ENCODE measurements at regions not wholly inside any gene's neighbourhood (a gene's known extent, or its start where the extent isn't known, plus 50 kb on each side); places are given as distances from the start of the nearest gene placed in this dataset.

DNA sequence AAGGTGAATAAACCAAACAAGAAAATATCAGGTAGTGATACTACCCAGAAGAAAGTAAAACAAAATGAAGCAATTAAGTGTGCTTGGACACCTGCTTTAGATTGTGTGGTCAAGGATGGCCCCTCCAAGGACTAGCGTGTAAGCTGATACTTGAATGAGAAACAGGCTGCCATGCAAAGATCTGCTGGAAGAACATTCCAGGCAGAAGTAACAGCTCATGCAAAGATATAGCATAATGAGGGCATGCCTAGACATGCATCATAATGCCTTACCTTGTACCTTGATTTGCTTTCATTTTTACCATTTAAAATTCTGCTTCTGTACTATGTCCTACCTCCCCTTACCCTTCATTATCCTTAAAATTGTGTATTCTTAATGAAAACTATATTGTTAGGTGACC, 74.8 kb upstream of the HDAC9 start:
- no peak for FAIRE-seq

DNA sequence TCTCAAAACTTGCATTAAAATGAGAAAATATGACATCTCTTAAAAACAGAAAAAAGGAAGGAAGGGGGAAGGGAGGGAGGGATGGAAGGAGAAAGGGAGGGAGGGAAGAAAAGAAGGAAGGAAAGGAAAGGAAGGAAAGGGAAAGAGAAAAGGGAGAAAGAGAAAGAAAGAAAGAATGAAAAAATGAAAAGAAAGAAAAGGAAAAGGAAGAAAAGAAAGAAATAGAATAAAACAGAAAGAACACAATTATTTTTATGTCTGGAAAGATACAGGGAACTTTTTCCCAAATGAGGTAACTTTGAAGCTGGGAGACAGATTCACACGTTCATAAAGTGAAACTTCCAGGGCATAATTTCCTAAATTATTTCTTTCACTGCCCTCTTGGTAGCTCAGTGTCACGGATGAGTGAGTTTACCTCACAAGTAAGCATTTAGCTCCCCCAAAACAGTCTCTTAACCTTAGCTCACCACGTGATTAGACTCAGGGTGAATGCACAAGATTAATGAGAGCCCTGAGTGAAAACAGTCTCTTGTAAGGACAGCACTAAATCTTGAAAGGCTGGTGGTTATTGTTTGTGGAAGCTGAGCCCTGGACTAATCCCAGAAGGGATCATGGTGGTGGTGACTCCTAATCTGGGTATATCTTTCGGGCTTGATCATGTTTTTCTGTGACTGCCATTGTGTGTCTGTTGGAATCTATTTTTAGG, 74.1 kb upstream of the HDAC9 start:
- FAIRE-seq: no peak

DNA sequence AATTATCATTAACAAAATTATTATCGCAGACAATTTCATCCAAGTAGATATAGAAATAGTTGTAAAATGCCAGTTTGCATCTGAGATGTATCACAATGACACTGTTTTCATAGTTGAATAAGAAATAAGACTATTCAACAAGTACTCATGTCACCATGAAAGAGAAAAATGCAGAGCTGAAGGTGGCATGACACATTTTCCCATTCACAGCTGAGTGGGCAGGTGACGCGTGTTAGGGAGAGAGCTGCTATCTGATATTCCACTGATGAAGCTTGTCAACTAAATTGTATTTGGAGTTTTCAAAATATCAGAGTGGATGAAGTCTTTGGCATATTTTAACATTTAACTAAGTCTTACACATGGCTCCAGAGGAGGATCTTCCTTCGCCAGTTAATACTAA, 70.3 kb upstream of the HDAC9 start:
- no peak for FAIRE-seq

- no peak for FAIRE-seq
Observed at GRCh38 chr7:18425838-18426445, 69.6 kb upstream of the HDAC9 start.

DNA sequence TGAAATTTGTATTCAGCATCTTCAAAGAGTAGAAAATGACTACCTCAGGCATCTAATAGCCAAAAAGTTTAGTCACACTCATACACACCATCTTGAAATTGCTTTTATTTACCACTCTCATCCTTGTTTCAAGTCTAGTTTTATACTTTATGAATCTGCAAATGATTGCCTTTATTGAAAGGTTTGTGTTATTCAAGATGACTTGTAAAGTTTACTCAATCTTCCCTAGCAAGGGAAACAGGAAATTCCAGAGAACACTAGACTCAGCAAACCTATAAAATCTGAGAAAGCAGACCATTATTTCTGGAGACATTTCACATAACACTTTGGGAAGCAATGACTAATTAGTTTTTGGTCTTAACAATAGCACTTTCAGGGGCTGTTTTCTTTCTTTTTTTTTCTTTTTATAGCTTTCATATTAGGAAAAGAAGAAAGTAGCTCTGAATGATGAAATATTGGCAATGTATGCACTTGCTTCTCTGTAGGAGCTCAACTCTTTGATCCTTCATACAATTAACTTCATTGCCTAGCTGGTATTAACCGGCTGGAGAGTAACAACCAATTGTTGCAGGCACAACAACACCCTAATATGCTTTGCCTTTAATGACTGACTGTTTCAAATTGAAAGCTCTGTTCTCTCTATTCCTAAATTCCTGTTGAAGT, 68.9 kb upstream of the HDAC9 start:
- FAIRE-seq: no peak

DNA sequence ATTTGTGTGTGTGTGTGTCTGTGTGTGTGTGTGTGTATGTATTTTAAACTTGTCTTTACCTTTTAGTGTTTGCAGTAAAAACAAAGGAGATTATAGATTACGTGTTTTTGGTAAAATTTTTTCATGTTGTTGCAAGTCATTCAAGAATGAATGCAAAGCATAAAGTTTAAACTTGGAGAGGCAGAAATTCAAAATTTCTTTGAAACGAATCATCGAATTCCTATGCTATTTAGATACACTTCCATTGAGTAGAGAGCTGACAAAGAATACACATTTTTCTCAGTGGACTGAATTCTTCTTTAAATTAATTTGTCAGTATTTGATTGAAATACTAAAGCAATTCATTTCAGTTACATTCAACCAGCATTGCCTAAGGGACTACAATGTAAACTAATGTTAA, 66.0 kb upstream of the HDAC9 start:
- no peak for FAIRE-seq

DNA sequence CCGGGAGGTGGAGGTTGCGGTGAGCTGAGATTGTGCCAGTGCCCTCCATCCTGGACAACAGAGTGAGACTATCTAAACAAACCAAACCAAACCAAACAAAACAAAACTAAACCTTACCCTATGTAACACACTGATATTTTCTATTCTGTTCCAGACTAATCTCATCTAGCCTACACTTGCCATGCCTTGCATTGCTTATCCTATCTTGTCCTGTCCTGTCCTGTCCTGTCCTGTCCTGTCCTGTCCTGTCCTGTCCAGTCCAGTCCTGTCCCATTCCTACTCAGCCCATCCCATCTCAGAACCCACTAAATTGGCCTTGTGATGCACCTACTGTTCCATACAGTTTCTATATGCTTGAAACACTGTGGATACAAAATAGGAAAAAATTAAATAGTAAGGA, 64.7 kb upstream of the HDAC9 start:
- FAIRE-seq: no peak

DNA sequence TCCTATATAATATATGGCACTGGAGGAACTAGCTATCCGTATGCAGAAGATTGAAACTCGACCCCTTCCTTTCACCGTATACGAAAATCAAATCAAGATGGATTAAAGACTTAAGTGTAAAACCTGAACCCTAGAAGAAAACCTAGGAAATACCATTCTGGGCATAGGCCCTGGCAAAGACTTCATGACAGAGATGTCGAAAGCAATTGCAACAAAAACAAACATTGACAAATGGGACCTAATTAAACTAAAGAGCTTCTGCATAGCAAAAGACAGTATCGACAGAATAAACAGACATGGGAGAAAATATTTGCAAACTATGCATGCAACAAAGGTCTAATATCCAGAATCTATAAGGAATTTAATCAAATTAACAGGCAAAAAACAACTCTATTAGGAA, 61.4 kb upstream of the HDAC9 start:
- no peak for FAIRE-seq

GRCh38 chr7:18437101-18437500, 58.4 kb upstream of the HDAC9 start:
- no peak for FAIRE-seq

- FAIRE-seq: no peak
Observed at GRCh38 chr7:18440934-18441333, 54.6 kb upstream of the HDAC9 start.

GRCh38 chr7:18444826-18445225, 50.7 kb upstream of the HDAC9 start:
- no peak for FAIRE-seq

- no peak for FAIRE-seq
Observed at GRCh38 chr7:18445483-18445882, 50.1 kb upstream of the HDAC9 start.

All from TTC549 (cell line).